AG09309 (cell line): ENCODE measurements at regions not wholly inside any gene's neighbourhood (a gene's known extent, or its start where the extent isn't known, plus 50 kb on each side); places are given as distances from the start of the nearest gene placed in this dataset.

Source experiments
- DNase-seq: peaks from one replicate; pipeline ENCODE4 v3.0.0-alpha.2; 2010; ENCODE audit warnings: low read depth
- H3K4me3 ChIP-seq: 2 replicates; pipeline ENCODE4 v1.5.1; 2011; ENCODE audit warnings: mild to moderate bottlenecking, low read depth, low read length, moderate library complexity; ENCODE audit not compliant: control insufficient read depth
- TF ChIP-seq, protein P1 (sequence below): IDR thresholded peaks from 2 replicates; pipeline ENCODE4 v1.5.1; 2011; ENCODE audit warnings: mild to moderate bottlenecking, low read depth, low read length, inconsistent platforms; ENCODE audit not compliant: insufficient read depth, control insufficient read depth; ENCODE audit errors: missing control alignments

- no peak for DNase-seq
- TF ChIP-seq, protein P1, sequence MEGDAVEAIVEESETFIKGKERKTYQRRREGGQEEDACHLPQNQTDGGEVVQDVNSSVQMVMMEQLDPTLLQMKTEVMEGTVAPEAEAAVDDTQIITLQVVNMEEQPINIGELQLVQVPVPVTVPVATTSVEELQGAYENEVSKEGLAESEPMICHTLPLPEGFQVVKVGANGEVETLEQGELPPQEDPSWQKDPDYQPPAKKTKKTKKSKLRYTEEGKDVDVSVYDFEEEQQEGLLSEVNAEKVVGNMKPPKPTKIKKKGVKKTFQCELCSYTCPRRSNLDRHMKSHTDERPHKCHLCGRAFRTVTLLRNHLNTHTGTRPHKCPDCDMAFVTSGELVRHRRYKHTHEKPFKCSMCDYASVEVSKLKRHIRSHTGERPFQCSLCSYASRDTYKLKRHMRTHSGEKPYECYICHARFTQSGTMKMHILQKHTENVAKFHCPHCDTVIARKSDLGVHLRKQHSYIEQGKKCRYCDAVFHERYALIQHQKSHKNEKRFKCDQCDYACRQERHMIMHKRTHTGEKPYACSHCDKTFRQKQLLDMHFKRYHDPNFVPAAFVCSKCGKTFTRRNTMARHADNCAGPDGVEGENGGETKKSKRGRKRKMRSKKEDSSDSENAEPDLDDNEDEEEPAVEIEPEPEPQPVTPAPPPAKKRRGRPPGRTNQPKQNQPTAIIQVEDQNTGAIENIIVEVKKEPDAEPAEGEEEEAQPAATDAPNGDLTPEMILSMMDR, result no peak
- no peak overlapping the region for H3K4me3 ChIP-seq
Measured at GRCh38 chr5:155733935-155734334, 593.0 kb upstream of the SGCD start.

GRCh38 chr5:155735388-155735787 lies 591.6 kb upstream of the SGCD start:
- TF ChIP-seq, protein P1, result no peak
- DNase-seq, result no peak
- no peak overlapping the region for H3K4me3 ChIP-seq

- no peak for DNase-seq
- TF ChIP-seq, protein P1, result no peak
- no peak overlapping the region for H3K4me3 ChIP-seq
Measured at GRCh38 chr5:155738616-155739015, 588.3 kb upstream of the SGCD start.

GRCh38 chr5:155746367-155747038 lies 580.5 kb upstream of the SGCD start:
- DNase-seq, result no peak
- no peak overlapping the region for H3K4me3 ChIP-seq
- TF ChIP-seq, protein P1, result no peak

- H3K4me3 ChIP-seq, result no peak overlapping the region
- no peak for DNase-seq
- TF ChIP-seq, protein P1, result no peak
Measured at GRCh38 chr5:155750101-155750500, 576.9 kb upstream of the SGCD start.

DNA sequence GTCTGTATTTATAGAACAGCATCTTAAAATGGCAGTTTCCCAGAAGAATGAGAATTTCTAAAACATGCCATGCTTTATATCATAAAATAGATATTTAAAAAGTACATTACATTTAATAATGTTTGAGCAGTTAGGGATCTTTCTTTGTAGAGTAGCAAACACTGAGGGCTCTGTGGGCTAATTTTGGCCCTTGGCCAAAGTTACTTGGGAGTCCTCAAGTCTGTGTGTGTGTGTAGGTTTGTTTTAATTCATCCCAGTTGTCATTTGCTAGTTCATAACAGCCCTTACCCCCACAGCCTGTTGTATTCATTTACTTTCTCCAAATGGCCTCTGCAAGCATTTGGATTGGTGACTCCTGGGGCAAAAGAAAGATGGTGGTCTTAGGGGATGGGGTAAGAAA lies 576.4 kb upstream of the SGCD start:
- DNase-seq, result no peak
- H3K4me3 ChIP-seq, result no peak overlapping the region
- TF ChIP-seq, protein P1, result no peak

GRCh38 chr5:155753943-155754581 lies 572.9 kb upstream of the SGCD start:
- TF ChIP-seq, protein P1, result no peak
- DNase-seq, result no peak
- H3K4me3 ChIP-seq, result no peak overlapping the region
